ENCODE measurements at regions not wholly inside any gene's neighbourhood (a gene's known extent, or its start where the extent isn't known, plus 50 kb on each side); places are given as distances from the start of the nearest gene placed in this dataset.

GRCh38 chr3:110174908-110175307, 837.6 kb upstream of the DPPA4 start:
- H3K4me3 ChIP-seq (IDR thresholded peaks at IDR 0.05; ENCODE audit: insufficient read depth, low read depth, low read length) = no peak overlapping the region
- H3K4me1 ChIP-seq (ENCODE audit: low read depth, poor library complexity, severe bottlenecking) = no peaks in the 10 kb centered on the region
- no peaks in the 10 kb centered on the region for H4K20me1 ChIP-seq (ENCODE audit: insufficient read depth)
- no peaks in the 10 kb centered on the region for H3K27me3 ChIP-seq (ENCODE audit: insufficient read depth, low read depth)
- no peak overlapping the region for H3K4me2 ChIP-seq
- no peak overlapping the region for H2AFZ ChIP-seq (ENCODE audit: low read depth)
- H3K9ac ChIP-seq = no peak overlapping the region
- H3K36me3 ChIP-seq (ENCODE audit: insufficient read depth) = no peaks in the 10 kb centered on the region
- TF ChIP-seq CTCF (conservative IDR thresholded peaks at IDR 0.05; ENCODE audit: low read depth, low read length) = no peak
- H3K79me2 ChIP-seq (ENCODE audit: insufficient read depth, low read depth) = no peaks in the 10 kb centered on the region
- H3K27ac ChIP-seq = no peak overlapping the region

DNA sequence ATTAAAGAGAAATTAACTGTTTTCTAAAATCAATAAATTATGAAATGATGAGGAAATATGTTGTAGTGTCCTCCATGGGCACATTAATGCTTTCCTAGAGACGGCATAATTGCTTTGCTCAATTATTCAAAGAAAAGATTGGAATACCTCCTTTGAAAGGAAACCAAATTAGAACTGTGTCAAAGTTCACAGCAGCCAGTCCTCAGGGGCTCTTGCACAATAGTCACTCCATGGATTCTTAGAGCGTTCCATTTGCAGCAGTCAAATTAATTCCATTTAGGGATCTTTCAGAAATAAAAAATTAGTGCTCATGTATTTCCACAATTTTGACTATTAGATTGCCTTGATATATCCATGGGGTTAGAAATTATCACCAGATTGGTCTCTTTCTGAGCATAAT, 841.6 kb upstream of the DPPA4 start:
- Histone ChIP-seq H3K4me3 (IDR thresholded peaks at IDR 0.05; ENCODE audit: insufficient read depth, low read depth, low read length) (no peak overlapping the region), H3K4me2 (no peak overlapping the region), H3K27ac (no peak overlapping the region), H2AFZ (ENCODE audit: low read depth) (no peak overlapping the region), H3K9ac (no peak overlapping the region), H3K4me1 (ENCODE audit: low read depth, poor library complexity, severe bottlenecking) (no peaks in the 10 kb centered on the region), H3K79me2 (ENCODE audit: insufficient read depth, low read depth) (no peaks in the 10 kb centered on the region), H3K27me3 (ENCODE audit: insufficient read depth, low read depth) (no peaks in the 10 kb centered on the region), H3K36me3 (ENCODE audit: insufficient read depth) (no peaks in the 10 kb centered on the region), H4K20me1 (ENCODE audit: insufficient read depth) (no peaks in the 10 kb centered on the region)
- TF ChIP-seq CTCF (conservative IDR thresholded peaks at IDR 0.05; ENCODE audit: low read depth, low read length) = no peak

GRCh38 chr3:110180733-110181132, 843.4 kb upstream of the DPPA4 start:
- H3K27ac ChIP-seq = no peak overlapping the region
- no peaks in the 10 kb centered on the region for H3K4me1 ChIP-seq (ENCODE audit: low read depth, poor library complexity, severe bottlenecking)
- no peak overlapping the region for H2AFZ ChIP-seq (ENCODE audit: low read depth)
- H3K36me3 ChIP-seq (ENCODE audit: insufficient read depth) = no peaks in the 10 kb centered on the region
- no peaks in the 10 kb centered on the region for H3K27me3 ChIP-seq (ENCODE audit: insufficient read depth, low read depth)
- H3K9ac ChIP-seq = no peak overlapping the region
- no peaks in the 10 kb centered on the region for H3K79me2 ChIP-seq (ENCODE audit: insufficient read depth, low read depth)
- no peak for TF ChIP-seq CTCF (conservative IDR thresholded peaks at IDR 0.05; ENCODE audit: low read depth, low read length)
- H4K20me1 ChIP-seq (ENCODE audit: insufficient read depth) = no peaks in the 10 kb centered on the region
- H3K4me2 ChIP-seq = no peak overlapping the region
- no peak overlapping the region for H3K4me3 ChIP-seq (IDR thresholded peaks at IDR 0.05; ENCODE audit: insufficient read depth, low read depth, low read length)

DNA sequence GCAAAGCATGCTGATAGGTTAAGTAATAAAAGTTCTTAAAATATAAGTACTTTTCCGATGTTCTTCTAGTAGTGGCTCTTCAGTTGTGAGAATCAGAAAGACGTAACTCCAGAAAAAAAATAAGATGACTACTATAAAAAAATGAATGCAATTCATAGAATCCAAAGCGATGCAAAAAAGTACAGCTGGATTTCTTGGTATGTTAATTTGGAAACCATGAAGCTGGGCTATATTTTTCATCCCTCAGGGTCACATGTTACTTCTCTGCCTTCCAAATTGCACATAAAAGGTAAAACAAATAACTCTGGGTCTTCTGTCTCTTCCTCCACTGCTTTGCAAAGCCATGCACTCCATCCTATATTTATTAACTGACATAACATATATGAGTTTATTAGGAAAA, 843.9 kb upstream of the DPPA4 start:
- H3K4me3 ChIP-seq (IDR thresholded peaks at IDR 0.05; ENCODE audit: insufficient read depth, low read depth, low read length) = no peak overlapping the region
- no peaks in the 10 kb centered on the region for H3K27me3 ChIP-seq (ENCODE audit: insufficient read depth, low read depth)
- H3K4me1 ChIP-seq (ENCODE audit: low read depth, poor library complexity, severe bottlenecking) = no peaks in the 10 kb centered on the region
- H3K27ac ChIP-seq = no peak overlapping the region
- H3K4me2 ChIP-seq = no peak overlapping the region
- H3K36me3 ChIP-seq (ENCODE audit: insufficient read depth) = no peaks in the 10 kb centered on the region
- H4K20me1 ChIP-seq (ENCODE audit: insufficient read depth) = no peaks in the 10 kb centered on the region
- H2AFZ ChIP-seq (ENCODE audit: low read depth) = no peak overlapping the region
- no peak for TF ChIP-seq CTCF (conservative IDR thresholded peaks at IDR 0.05; ENCODE audit: low read depth, low read length)
- no peak overlapping the region for H3K9ac ChIP-seq
- H3K79me2 ChIP-seq (ENCODE audit: insufficient read depth, low read depth) = no peaks in the 10 kb centered on the region

- Histone ChIP-seq H3K4me1 (ENCODE audit: low read depth, poor library complexity, severe bottlenecking) (no peaks in the 10 kb centered on the region), H3K9ac (no peak overlapping the region), H3K27ac (no peak overlapping the region), H3K27me3 (ENCODE audit: insufficient read depth, low read depth) (no peaks in the 10 kb centered on the region), H4K20me1 (ENCODE audit: insufficient read depth) (no peaks in the 10 kb centered on the region), H2AFZ (ENCODE audit: low read depth) (no peak overlapping the region), H3K4me3 (IDR thresholded peaks at IDR 0.05; ENCODE audit: insufficient read depth, low read depth, low read length) (no peak overlapping the region), H3K79me2 (ENCODE audit: insufficient read depth, low read depth) (no peaks in the 10 kb centered on the region), H3K4me2 (no peak overlapping the region), H3K36me3 (ENCODE audit: insufficient read depth) (no peaks in the 10 kb centered on the region)
- TF ChIP-seq CTCF (conservative IDR thresholded peaks at IDR 0.05; ENCODE audit: low read depth, low read length) = no peak
Measured at GRCh38 chr3:110184536-110184935, 847.2 kb upstream of the DPPA4 start.
